Activated T-cell treated with anti-CD3 and anti-CD28 coated beads for 24 hours (primary cell): ENCODE measurements at regions not wholly inside any gene's neighbourhood (a gene's known extent, or its start where the extent isn't known, plus 50 kb on each side); places are given as distances from the start of the nearest gene placed in this dataset.
A peak's percentile ranks its signal among the peaks of the same experiment; 100 is the strongest.

Experiments used
- DNase-seq: peaks from one replicate; pipeline ENCODE4 v3.0.0-alpha.2; 2020; ENCODE audit warnings: low read depth

GRCh38 chr17:12290207-12290606 lies 269.5 kb downstream of the MAP2K4 start:
- no peak for DNase-seq

DNA sequence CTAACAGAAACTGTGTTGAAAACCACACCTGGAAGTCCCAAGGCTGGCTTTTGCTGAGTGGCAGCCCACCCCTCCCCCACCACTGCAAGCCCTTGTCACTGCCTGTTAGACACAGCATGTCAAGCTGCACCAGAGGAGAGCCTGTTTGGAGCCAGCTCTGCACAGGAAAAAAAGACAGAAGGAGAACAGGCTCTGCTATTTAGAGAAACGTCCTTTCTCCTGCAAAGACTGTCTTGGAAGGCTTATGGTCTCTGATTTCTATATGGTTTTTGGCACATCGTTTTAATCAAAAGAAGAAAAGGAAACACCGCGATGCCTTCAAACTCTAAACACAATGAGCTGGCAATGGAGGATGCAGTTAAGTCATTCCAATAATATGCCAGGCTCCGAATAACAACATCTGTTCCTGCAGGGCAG lies 275.5 kb downstream of the MAP2K4 start:
- no peak for DNase-seq

DNA sequence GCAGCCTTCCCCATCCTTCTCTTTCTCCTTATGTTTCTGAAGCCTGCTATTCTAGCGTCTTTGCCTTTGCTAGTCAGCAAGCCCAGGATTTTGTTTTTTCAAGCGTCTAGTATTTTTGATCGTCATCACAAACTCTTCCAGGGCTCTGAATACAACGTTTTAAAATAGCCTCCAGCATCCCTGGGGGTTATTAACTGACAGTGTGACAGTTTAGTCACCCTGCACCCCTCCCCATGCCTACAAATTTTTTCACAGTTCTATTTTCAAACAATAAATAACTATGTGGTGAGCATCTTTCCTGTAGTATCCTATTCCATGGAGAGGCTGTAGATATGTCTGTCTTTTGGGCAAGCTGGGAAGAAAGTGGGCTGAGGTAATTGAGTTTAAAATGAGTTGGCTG lies 280.9 kb downstream of the MAP2K4 start:
- DNase-seq: no peak

DNA sequence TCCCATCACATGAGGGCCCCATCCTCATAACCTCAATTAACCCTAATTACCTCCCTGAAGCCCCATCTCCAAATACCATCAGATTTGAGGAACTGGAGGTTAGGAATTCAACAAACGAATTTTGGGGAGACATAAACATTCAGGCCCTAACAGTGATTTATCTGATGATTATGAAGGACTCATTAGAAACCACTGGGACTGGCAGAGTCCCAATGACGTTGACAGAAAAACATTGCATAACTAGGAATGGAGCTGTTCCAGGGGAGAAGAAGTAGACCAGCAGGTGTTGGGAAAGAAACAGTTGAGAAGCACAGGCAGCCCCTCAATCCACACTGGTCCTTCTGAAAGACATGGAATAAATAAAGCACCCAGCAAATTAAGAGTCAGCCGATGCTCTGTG lies 282.0 kb downstream of the MAP2K4 start:
- DNase-seq: no peak

DNA sequence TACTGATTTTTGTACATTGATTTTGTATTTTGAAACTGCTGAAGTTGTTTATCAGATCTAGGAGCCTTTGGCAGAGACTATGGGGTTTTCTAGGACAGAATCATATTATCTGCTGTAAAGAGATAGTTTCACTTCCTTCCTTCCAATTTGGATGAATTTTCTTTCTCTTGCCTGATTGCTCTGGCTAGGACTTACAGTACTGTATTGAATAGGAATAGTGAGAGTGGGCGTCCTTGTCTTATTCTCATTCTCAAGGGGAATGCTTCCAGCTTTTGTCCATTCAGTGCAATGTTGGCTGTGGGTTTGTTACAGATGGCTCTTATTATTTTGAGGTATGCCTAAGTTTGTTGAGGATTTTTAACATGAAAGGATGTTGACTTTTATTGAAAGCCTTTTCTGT lies 290.1 kb downstream of the MAP2K4 start:
- no peak for DNase-seq

- DNase-seq: no peak
These were observed 292.0 kb downstream of the MAP2K4 start for GRCh38 chr17:12312692-12313091.

GRCh38 chr17:12313786-12314185 lies 293.1 kb downstream of the MAP2K4 start:
- DNase-seq: no peak

DNA sequence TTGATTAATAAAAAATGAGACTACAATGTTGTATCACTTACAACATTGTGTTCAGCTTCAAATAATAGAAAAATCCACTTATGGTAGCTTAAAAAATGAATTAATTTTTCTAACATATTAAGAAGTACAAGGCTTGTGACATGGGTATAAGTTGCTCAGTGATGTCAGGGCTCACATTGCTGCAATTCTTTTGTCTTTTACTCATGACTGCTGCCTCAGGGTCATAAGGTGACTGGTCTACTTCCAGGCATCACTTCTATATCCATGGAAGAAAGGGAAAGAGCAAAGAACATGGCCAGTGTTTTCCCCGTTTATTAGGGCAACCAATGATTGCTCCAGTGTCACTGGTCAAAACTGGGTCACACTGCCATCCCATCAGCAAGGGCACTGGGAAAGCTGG lies 295.3 kb downstream of the MAP2K4 start:
- DNase-seq: no peak

DNA sequence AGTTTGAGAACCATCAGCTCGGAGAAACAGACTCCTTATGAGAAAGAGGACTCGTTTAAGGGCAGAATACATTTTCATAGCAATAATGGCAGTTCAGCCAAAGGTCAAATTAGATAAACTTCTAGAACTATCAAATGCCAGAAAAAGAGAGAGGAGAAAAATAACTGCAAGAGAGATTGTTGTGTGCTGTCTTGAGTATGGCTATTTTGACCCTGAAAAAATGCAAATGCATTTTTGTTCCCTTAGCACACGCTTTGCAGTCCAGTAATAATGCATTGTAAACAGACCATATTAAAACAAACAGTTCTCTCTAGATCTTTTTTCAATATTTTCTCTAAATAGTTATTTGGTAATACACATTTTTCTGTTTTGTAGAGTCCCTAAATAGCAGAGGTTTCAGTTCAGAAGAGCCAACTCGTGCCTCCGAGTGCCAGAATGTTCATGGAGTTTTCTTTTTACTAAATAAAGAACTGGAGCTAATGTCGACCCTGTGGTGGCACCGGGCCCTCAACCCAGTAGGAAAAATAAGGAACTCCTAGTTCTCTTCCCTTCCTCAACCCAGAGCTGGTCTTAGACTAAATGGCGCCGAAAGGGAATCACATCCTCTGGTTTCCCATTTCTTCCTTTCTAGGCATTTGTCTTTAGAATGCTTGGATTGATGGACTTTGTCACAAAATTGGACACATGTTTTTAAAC lies 298.0 kb downstream of the MAP2K4 start:
- no peak for DNase-seq

DNA sequence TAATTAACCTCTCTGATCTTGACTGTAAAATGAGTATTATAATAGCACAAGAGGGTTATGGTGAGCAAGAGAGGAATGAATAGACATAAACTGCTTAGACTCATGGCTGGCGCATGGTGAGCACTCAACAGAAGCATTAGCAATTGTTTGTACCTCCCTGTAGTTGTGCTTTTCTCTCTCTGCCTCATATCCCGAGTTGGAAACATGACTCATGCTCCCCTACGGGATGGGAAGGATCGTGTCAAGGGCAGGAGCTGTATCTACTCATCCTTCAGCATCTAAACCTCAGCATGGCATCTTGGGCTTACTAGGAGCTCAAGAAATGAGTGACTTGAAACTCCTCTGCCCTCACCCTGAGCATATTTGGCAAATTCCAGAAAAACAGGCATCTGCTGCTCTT lies 299.6 kb downstream of the MAP2K4 start:
- DNase-seq: no peak

DNA sequence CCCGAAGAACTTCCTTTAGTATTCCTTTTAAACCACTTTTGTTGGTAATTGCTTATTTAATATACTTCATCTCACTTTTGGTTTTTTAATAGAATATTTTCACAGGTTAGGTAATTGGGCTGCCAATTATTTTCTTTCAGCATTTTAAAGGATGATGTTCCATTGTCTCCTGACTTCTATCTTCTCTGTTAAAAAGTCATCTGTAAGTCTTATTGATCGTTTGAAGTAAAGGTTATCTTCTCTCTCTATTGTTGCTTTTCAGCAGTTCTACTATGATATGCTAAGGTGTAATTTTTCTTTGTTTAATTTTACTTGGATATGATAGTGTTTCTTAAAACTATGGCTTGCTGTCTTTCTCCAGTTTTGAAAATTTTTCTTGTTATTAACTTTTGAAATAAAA lies 307.5 kb downstream of the MAP2K4 start:
- DNase-seq: no peak

DNA sequence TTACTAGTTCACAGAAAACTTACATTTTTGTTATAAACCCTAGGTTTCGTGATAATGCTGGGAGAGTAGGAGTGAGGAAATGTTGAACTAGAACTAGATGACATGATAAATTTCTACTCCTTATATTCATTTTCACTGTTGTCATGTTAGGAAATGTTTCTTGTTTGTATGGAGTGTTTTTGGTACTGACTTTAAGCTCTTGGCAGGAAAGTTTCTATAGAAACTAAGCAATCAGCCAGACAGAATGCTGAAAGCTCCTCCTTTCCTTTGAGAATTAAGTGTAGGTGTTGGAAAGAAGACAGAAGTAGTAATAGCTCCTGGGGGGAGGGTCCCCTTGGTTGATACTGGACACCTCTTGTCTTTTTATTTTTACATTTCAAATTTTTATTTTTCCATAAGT lies 309.8 kb downstream of the MAP2K4 start:
- no peak for DNase-seq

GRCh38 chr17:12341328-12341727 lies 320.7 kb downstream of the MAP2K4 start:
- no peak for DNase-seq

DNA sequence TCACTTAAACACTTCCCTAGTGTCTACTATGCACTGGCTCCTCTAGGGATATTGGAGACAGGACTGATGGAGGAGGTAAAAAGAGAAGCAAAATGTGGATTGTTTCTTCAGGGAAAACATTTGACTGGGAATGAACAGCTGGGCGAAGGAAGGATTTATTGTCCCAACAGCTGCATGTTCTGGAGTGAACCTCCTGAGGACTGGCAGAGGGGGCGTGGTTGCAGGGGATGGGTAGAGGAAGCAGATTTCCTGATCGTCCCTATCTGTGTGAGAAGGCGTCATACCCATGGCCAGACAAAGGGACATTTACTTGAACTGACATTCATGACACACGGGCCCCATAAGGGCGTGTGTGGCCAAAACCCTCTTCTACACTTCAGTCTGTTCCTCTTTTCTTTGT lies 321.5 kb downstream of the MAP2K4 start:
- no peak for DNase-seq

- peak; percentile 7 for DNase-seq
These were observed 322.1 kb downstream of the MAP2K4 start for GRCh38 chr17:12342609-12343435.

- DNase-seq: no peak
These were observed 317.2 kb upstream of the MYOCD start for GRCh38 chr17:12348476-12348875.

- no peak for DNase-seq
These were observed 316.4 kb upstream of the MYOCD start for GRCh38 chr17:12349297-12349696.

- no peak for DNase-seq
These were observed 313.6 kb upstream of the MYOCD start for GRCh38 chr17:12352127-12352526.

GRCh38 chr17:12357600-12357999 lies 308.1 kb upstream of the MYOCD start:
- no peak for DNase-seq

- DNase-seq: no peak
These were observed 307.2 kb upstream of the MYOCD start for GRCh38 chr17:12358477-12358876.

DNA sequence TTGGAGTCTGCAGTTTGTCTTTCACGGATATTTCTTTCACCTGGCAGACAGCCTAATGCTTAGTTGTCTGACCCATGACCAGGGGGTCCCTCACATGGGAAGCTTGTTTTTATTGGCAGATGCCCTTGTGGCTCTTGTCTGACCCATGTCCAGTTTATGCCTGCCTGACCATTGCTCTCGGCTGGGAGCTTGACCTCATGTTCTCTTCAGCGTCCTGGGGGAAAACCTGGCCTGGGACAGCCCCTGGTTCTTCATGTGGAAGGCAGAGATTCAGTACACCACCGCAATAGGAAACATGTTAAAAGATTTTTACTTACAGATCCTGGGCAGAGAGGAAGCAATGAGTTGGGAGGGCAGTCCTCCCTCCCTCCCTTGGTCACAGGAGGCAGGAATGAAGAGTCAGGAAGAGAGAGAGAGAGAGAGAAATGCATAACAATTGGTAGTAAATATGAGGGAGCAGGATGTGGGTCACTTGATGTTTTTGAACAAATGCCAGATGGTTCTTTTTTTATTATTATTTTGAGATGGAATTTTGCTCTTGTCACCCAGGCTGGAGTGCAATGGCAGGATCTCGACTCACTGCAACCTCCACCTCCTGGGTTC lies 302.7 kb upstream of the MYOCD start:
- no peak for DNase-seq

DNA sequence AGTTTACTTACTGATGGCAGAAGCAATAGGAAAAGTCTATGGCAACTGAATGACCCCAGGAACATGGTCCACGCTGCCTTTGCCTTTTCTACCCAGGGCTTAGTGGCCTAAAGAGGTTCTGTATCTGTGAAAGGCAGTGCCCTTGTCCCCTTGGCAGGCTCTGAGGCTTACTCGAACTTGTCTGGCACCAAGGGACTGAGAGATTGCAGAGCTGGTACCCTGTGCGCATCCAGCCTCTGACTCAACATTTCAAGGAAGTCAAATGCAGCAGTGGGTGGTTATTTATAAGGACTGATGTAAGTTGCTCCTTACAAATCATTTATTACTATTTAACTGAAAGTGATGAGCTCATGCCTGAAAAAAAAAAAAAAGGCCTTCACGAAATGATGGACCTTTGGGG lies 299.9 kb upstream of the MYOCD start:
- no peak for DNase-seq

GRCh38 chr17:12369065-12369464 lies 296.6 kb upstream of the MYOCD start:
- no peak for DNase-seq
